A549 (cell line): ENCODE measurements at regions not wholly inside any gene's neighbourhood (a gene's known extent, or its start where the extent isn't known, plus 50 kb on each side); places are given as distances from the start of the nearest gene placed in this dataset.

Experiments used
- ATAC-seq, 2 experiments: fragments of 200-7000 bp in 1 of 2; fragments of >200 bp in 1 of 2; cut with Nextera tagmentation in 1 of 2; cut with Tn5 transposase in 1 of 2; 3 replicates each; pipeline versions ENCODE4 v1.8.0 to v1.9.1; 2018 to 2020; ENCODE audit warnings: mild to moderate bottlenecking in 1 of 2, moderate library complexity in 1 of 2
- CTCF ChIA-PET: fragments of 300-600 bp; sonication (Branson Sonifier 250); formaldehyde crosslinking; extraction: SDS; loops from one replicate; lab custom pipeline; 2021; ENCODE audit warnings: antibody characterized with exemption, inconsistent platforms; lab: Yijun Ruan, JAX
- POLR2A ChIA-PET: fragments of 350-600 bp; formaldehyde crosslinking; extraction: SDS; loops from one replicate; lab custom pipeline; 2021; ENCODE audit warnings: antibody characterized with exemption, inconsistent platforms; lab: Yijun Ruan, JAX
- DNase-seq, 2 experiments: peaks; one replicate each; pipeline versions ENCODE4 v3.0.0 to v3.0.0-alpha.2; 2011 to 2016; ENCODE audit warnings: low read depth in 1 of 2, low spot score in 1 of 2
- FAIRE-seq: peaks from 2 replicates; lab custom pipeline; 2011; peaks lifted over from hg19 to GRCh38; lab: Jason Lieb, UNC
- H3K27ac ChIP-seq, 2 experiments: fragments of >200 bp; sonication (Bioruptor Twin); formaldehyde crosslinking; 3 replicates each; pipeline ENCODE4 v1.5.1; 2016 to 2017
- H3K4me1 ChIP-seq: fragments of >200 bp; sonication (Bioruptor Twin); formaldehyde crosslinking; 3 replicates; pipeline ENCODE4 v1.6.1; 2016
- H3K4me2 ChIP-seq: fragments of >200 bp; sonication (Bioruptor Twin); formaldehyde crosslinking; 3 replicates; pipeline ENCODE4 v1.6.1; 2016
- H3K4me3 ChIP-seq: fragments of >200 bp; sonication (Bioruptor Twin); formaldehyde crosslinking; 3 replicates; pipeline ENCODE4 v1.5.1; 2016
- H3K9me3 ChIP-seq: fragments of >200 bp; sonication (Bioruptor Twin); formaldehyde crosslinking; 3 replicates; pipeline ENCODE4 v1.6.1; 2016
- BHLHE40 ChIP-seq: IDR thresholded peaks from 2 replicates; pipeline ENCODE4 v1.6.1; 2012; ENCODE audit warnings: low read depth, low read length, inconsistent platforms
- CBX2 ChIP-seq: fragments of 200-600 bp; sonication (generic); IDR thresholded peaks from 2 replicates; pipeline ENCODE4 v1.6.1; 2016; ENCODE audit warnings: low read depth, mild to moderate bottlenecking, borderline replicate concordance
- CHD4 ChIP-seq: fragments of 200-600 bp; sonication (generic); IDR thresholded peaks from 2 replicates; pipeline ENCODE4 v1.6.1; 2016; ENCODE audit warnings: antibody characterized with exemption, mild to moderate bottlenecking, borderline replicate concordance
- EHMT2 ChIP-seq: fragments of 200-600 bp; sonication (generic); IDR thresholded peaks from 2 replicates; pipeline ENCODE4 v1.6.1; 2016; ENCODE audit warnings: antibody characterized with exemption, low read depth, mild to moderate bottlenecking, moderate library complexity
- ESRRA ChIP-seq: fragments of 150-350 bp; IDR thresholded peaks from 2 replicates; pipeline ENCODE4 v1.6.1; 2014; ENCODE audit warnings: mild to moderate bottlenecking, low read length, borderline replicate concordance
- FOXS1 ChIP-seq: fragments of 250-450 bp; sonication (Bioruptor Pico); IDR thresholded peaks from 2 replicates; pipeline ENCODE4 v1.5.0; 2020; ENCODE audit warnings: mild to moderate bottlenecking, moderate library complexity
- GATA3 ChIP-seq: IDR thresholded peaks from 2 replicates; pipeline ENCODE4 v1.6.1; 2012; ENCODE audit warnings: borderline replicate concordance
- HDAC2 ChIP-seq: fragments of 200-600 bp; sonication (generic); IDR thresholded peaks from 2 replicates; pipeline ENCODE4 v1.6.1; 2016
- HOXB13 ChIP-seq: fragments of 250-450 bp; sonication (Bioruptor Pico); IDR thresholded peaks from 2 replicates; pipeline ENCODE4 v1.5.0; 2020; ENCODE audit warnings: low read depth, mild to moderate bottlenecking, moderate library complexity
- HOXB5 ChIP-seq: fragments of 250-450 bp; sonication (Bioruptor Pico); IDR thresholded peaks from 2 replicates; pipeline ENCODE4 v1.5.0; 2020; ENCODE audit warnings: mild to moderate bottlenecking, moderate library complexity
- JUNB ChIP-seq: fragments of >200 bp; sonication (Bioruptor Twin); formaldehyde crosslinking; IDR thresholded peaks from 2 replicates; pipeline ENCODE4 v1.6.1; 2016
- KDM1A ChIP-seq: fragments of 200-600 bp; sonication (generic); IDR thresholded peaks from 2 replicates; pipeline ENCODE4 v1.6.1; 2016; ENCODE audit warnings: low read depth, mild to moderate bottlenecking
- MAX ChIP-seq: IDR thresholded peaks from 2 replicates; pipeline ENCODE4 v1.6.1; 2012
- MAZ ChIP-seq: fragments of 150-350 bp; IDR thresholded peaks from 2 replicates; pipeline ENCODE4 v1.6.1; 2014; ENCODE audit warnings: antibody characterized with exemption, low read depth, low read length, borderline replicate concordance
- NR3C1 ChIP-seq: fragments of >200 bp; sonication (Bioruptor Twin); formaldehyde crosslinking; IDR thresholded peaks from 3 replicates; pipeline ENCODE4 v1.6.1; 2017
- POLR2A ChIP-seq: IDR thresholded peaks from 2 replicates; pipeline ENCODE4 v1.6.1; 2012; ENCODE audit warnings: mild to moderate bottlenecking, low read length
- POLR2AphosphoS2 ChIP-seq: conservative IDR thresholded peaks from 2 replicates; pipeline ENCODE4 v1.6.1; 2012; ENCODE audit warnings: low read length, improper control_type of control experiment, inconsistent platforms
- RAD21 ChIP-seq, 2 experiments: fragments of >200 bp in 1 of 2; sonication (Bioruptor Twin) in 1 of 2; formaldehyde crosslinking in 1 of 2; IDR thresholded peaks in 1 of 2; conservative IDR thresholded peaks in 1 of 2; 2 replicates in 1 of 2; 3 replicates in 1 of 2; pipeline ENCODE4 v1.6.1; 2012 to 2018; ENCODE audit warnings: inconsistent platforms in 1 of 2
- RARB ChIP-seq: fragments of 250-450 bp; sonication (Bioruptor Pico); IDR thresholded peaks from 2 replicates; pipeline ENCODE4 v1.8.0; 2021; ENCODE audit warnings: mild to moderate bottlenecking, moderate library complexity
- RCOR1 ChIP-seq: fragments of 150-350 bp; IDR thresholded peaks from 2 replicates; pipeline ENCODE4 v1.6.1; 2014; ENCODE audit warnings: antibody characterized with exemption, low read length, low read depth
- RNF2 ChIP-seq: fragments of 200-600 bp; sonication (generic); IDR thresholded peaks from 2 replicates; pipeline ENCODE4 v1.6.1; 2016; ENCODE audit warnings: low read depth, mild to moderate bottlenecking, antibody characterized with exemption, moderate library complexity, borderline replicate concordance
- SREBF2 ChIP-seq: fragments of 450-650 bp; IDR thresholded peaks from 2 replicates; pipeline ENCODE4 v1.6.1; 2014; ENCODE audit warnings: mild to moderate bottlenecking, moderate library complexity
- TFCP2L1 ChIP-seq: fragments of 250-450 bp; sonication (Bioruptor Pico); IDR thresholded peaks from 2 replicates; pipeline ENCODE4 v1.5.0; 2021; ENCODE audit warnings: mild to moderate bottlenecking
- TP53 ChIP-seq: fragments of 250-450 bp; sonication (Bioruptor Pico); IDR thresholded peaks from 2 replicates; pipeline ENCODE4 v1.5.0; 2021; ENCODE audit warnings: mild to moderate bottlenecking, moderate library complexity
- ZSCAN20 ChIP-seq: fragments of 250-450 bp; sonication (Bioruptor Pico); IDR thresholded peaks from 2 replicates; pipeline ENCODE4 v1.8.0; 2022; ENCODE audit warnings: mild to moderate bottlenecking, moderate library complexity
- WGBS: methylation state at CpG from one replicate; pipeline ENCODE4 v1.1.6; 2017; ENCODE audit errors: missing lambda C conversion rate; 5-methylcytosine and 5-hydroxymethylcytosine counted together
- TF ChIP-seq, protein P1 (sequence below): fragments of 200-600 bp; sonication (generic); IDR thresholded peaks from 2 replicates; pipeline ENCODE4 v1.6.1; 2016; ENCODE audit warnings: antibody characterized with exemption, mild to moderate bottlenecking, moderate library complexity
- TF ChIP-seq, protein P2 (sequence below): IDR thresholded peaks from 2 replicates; pipeline ENCODE4 v1.6.1; 2012
- TF ChIP-seq, protein P3 (sequence below): IDR thresholded peaks from 2 replicates; pipeline ENCODE4 v1.6.1; 2012; ENCODE audit warnings: low read depth, borderline replicate concordance
- TF ChIP-seq, protein P4 (sequence below): fragments of >200 bp; sonication (Bioruptor Twin); formaldehyde crosslinking; IDR thresholded peaks from 2 replicates; pipeline ENCODE4 v1.6.1; 2016
- TF ChIP-seq, protein P5 (sequence below): fragments of >200 bp; sonication (Bioruptor Twin); formaldehyde crosslinking; IDR thresholded peaks from 3 replicates; pipeline ENCODE4 v1.5.1; 2016

GRCh38 chr6:147029923-147030322 lies 174.3 kb upstream of the STXBP5 start:
- Histone ChIP-seq H3K4me3 (no peak overlapping the region), H3K9me3 (no peaks in the 10 kb centered on the region), H3K4me2 (no peak overlapping the region), H3K27ac (no peak overlapping the region), H3K4me1 (no peaks in the 10 kb centered on the region)
- DNase-seq (no peak), FAIRE-seq (no peak), ATAC-seq (no peak)
- POLR2A ChIA-PET = no interaction called here
- no peak for TF ChIP-seq ESRRA
- TF ChIP-seq CHD4 = no peak
- no peak for TF ChIP-seq MAX
- no peak for TF ChIP-seq RARB (CRISPR knock-in tag)
- no peak for TF ChIP-seq POLR2AphosphoS2
- TF ChIP-seq HOXB5 (CRISPR knock-in tag) = no peak
- TF ChIP-seq BHLHE40 = no peak
- TF ChIP-seq EHMT2 = no peak
- no peak for TF ChIP-seq RCOR1
- TF ChIP-seq POLR2A = no peak
- TF ChIP-seq, protein P1, sequence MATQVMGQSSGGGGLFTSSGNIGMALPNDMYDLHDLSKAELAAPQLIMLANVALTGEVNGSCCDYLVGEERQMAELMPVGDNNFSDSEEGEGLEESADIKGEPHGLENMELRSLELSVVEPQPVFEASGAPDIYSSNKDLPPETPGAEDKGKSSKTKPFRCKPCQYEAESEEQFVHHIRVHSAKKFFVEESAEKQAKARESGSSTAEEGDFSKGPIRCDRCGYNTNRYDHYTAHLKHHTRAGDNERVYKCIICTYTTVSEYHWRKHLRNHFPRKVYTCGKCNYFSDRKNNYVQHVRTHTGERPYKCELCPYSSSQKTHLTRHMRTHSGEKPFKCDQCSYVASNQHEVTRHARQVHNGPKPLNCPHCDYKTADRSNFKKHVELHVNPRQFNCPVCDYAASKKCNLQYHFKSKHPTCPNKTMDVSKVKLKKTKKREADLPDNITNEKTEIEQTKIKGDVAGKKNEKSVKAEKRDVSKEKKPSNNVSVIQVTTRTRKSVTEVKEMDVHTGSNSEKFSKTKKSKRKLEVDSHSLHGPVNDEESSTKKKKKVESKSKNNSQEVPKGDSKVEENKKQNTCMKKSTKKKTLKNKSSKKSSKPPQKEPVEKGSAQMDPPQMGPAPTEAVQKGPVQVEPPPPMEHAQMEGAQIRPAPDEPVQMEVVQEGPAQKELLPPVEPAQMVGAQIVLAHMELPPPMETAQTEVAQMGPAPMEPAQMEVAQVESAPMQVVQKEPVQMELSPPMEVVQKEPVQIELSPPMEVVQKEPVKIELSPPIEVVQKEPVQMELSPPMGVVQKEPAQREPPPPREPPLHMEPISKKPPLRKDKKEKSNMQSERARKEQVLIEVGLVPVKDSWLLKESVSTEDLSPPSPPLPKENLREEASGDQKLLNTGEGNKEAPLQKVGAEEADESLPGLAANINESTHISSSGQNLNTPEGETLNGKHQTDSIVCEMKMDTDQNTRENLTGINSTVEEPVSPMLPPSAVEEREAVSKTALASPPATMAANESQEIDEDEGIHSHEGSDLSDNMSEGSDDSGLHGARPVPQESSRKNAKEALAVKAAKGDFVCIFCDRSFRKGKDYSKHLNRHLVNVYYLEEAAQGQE = no peak
- TF ChIP-seq RAD21 (conservative IDR thresholded peaks at IDR 0.05 in 1 of 2, IDR thresholded peaks at IDR 0.05 in 1 of 2) = no peak
- no peak for TF ChIP-seq TP53 (CRISPR knock-in tag)
- TF ChIP-seq MAZ = no peak
- TF ChIP-seq HOXB13 (CRISPR knock-in tag) = no peak
- TF ChIP-seq, protein P2, sequence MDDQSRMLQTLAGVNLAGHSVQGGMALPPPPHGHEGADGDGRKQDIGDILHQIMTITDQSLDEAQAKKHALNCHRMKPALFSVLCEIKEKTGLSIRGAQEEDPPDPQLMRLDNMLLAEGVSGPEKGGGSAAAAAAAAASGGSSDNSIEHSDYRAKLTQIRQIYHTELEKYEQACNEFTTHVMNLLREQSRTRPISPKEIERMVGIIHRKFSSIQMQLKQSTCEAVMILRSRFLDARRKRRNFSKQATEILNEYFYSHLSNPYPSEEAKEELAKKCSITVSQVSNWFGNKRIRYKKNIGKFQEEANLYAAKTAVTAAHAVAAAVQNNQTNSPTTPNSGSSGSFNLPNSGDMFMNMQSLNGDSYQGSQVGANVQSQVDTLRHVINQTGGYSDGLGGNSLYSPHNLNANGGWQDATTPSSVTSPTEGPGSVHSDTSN = no peak
- TF ChIP-seq HDAC2 = no peak
- TF ChIP-seq, protein P3, sequence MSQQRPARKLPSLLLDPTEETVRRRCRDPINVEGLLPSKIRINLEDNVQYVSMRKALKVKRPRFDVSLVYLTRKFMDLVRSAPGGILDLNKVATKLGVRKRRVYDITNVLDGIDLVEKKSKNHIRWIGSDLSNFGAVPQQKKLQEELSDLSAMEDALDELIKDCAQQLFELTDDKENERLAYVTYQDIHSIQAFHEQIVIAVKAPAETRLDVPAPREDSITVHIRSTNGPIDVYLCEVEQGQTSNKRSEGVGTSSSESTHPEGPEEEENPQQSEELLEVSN = no peak
- TF ChIP-seq SREBF2 = no peak
- no peak for TF ChIP-seq CBX2
- CTCF ChIA-PET = no interaction called here
- WGBS = 90% methylated on average over 1 of the region's 1 CpG

- WGBS = 67% methylated on average over 2 of the region's 2 CpGs
- ChIA-PET CTCF (no interaction called here), POLR2A (no interaction called here)
- no peak overlapping the region for H3K27ac ChIP-seq
- no peak for DNase-seq
- no peak for ATAC-seq
- no peak for TF ChIP-seq NR3C1
- no peak for FAIRE-seq
- H3K4me3 ChIP-seq = no peak overlapping the region
- H3K9me3 ChIP-seq = no peaks in the 10 kb centered on the region
- no peaks in the 10 kb centered on the region for H3K4me1 ChIP-seq
- H3K4me2 ChIP-seq = no peak overlapping the region
Measured at GRCh38 chr6:147033267-147033666, 170.9 kb upstream of the STXBP5 start.

- H3K4me2 ChIP-seq = no peak overlapping the region
- 0 out of 3 replicates have a peak, but pooled peaks cover 3% of the 10 kb centered on the region for H3K4me1 ChIP-seq
- H3K4me3 ChIP-seq = no peak overlapping the region
- WGBS = 74% methylated on average over 2 of the region's 2 CpGs
- ATAC-seq (no peak), FAIRE-seq (no peak)
- ChIA-PET CTCF (interaction anchor here (1.0 kb wide), 1 partner anchor 134 kb away, joined by 3 read pairs; no protein-coding TSS in a partner anchor), POLR2A (no interaction called here)
- H3K27ac ChIP-seq = no peak overlapping the region
- TF ChIP-seq ZSCAN20 (CRISPR knock-in tag) (no peak), FOXS1 (no peak), HOXB5 (CRISPR knock-in tag) (no peak), KDM1A (no peak), GATA3 (no peak), TFCP2L1 (CRISPR knock-in tag) (no peak), RNF2 (no peak), JUNB (no peak)
- TF ChIP-seq, protein P4, sequence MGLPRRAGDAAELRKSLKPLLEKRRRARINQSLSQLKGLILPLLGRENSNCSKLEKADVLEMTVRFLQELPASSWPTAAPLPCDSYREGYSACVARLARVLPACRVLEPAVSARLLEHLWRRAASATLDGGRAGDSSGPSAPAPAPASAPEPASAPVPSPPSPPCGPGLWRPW = no peak
- TF ChIP-seq, protein P5, sequence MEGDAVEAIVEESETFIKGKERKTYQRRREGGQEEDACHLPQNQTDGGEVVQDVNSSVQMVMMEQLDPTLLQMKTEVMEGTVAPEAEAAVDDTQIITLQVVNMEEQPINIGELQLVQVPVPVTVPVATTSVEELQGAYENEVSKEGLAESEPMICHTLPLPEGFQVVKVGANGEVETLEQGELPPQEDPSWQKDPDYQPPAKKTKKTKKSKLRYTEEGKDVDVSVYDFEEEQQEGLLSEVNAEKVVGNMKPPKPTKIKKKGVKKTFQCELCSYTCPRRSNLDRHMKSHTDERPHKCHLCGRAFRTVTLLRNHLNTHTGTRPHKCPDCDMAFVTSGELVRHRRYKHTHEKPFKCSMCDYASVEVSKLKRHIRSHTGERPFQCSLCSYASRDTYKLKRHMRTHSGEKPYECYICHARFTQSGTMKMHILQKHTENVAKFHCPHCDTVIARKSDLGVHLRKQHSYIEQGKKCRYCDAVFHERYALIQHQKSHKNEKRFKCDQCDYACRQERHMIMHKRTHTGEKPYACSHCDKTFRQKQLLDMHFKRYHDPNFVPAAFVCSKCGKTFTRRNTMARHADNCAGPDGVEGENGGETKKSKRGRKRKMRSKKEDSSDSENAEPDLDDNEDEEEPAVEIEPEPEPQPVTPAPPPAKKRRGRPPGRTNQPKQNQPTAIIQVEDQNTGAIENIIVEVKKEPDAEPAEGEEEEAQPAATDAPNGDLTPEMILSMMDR = no peak
- TF ChIP-seq, all 56 proteins: peak for 0
- H3K9me3 ChIP-seq = no peaks in the 10 kb centered on the region
- no peak for DNase-seq
Measured at GRCh38 chr6:147035886-147036285, 168.3 kb upstream of the STXBP5 start.
